IPS-15b (cell line): ENCODE measurements at regions not wholly inside any gene's neighbourhood (a gene's known extent, or its start where the extent isn't known, plus 50 kb on each side); places are given as distances from the start of the nearest gene placed in this dataset.

Experiments used
- H3K27me3 ChIP-seq: one replicate; pipeline ENCODE4 v1.6.1; 2013; ENCODE audit warnings: low read length; ENCODE audit not compliant: control insufficient read depth, insufficient read depth
- H3K36me3 ChIP-seq: one replicate; pipeline ENCODE4 v1.6.1; 2013; ENCODE audit warnings: low read length; ENCODE audit not compliant: control insufficient read depth, insufficient read depth
- H3K4me1 ChIP-seq: one replicate; pipeline ENCODE4 v1.6.1; 2013; ENCODE audit warnings: mild to moderate bottlenecking, low read length; ENCODE audit not compliant: control insufficient read depth, insufficient read depth
- H3K4me3 ChIP-seq: one replicate; pipeline ENCODE4 v1.5.1; 2013; ENCODE audit warnings: low read depth, low read length
- H3K9ac ChIP-seq: one replicate; pipeline ENCODE4 v1.6.1; 2013; ENCODE audit warnings: low read depth, mild to moderate bottlenecking, low read length
- H3K9me3 ChIP-seq: one replicate; pipeline ENCODE4 v1.6.1; 2013; ENCODE audit warnings: mild to moderate bottlenecking, low read length; ENCODE audit not compliant: control insufficient read depth, insufficient read depth

GRCh38 chr7:67608806-67609205, 612.2 kb downstream of the TYW1 start:
- Histone ChIP-seq H3K4me1 (peaks cover 4% of the 10 kb centered on the region), H3K4me3 (no peak overlapping the region), H3K36me3 (no peaks in the 10 kb centered on the region), H3K27me3 (no peaks in the 10 kb centered on the region), H3K9ac (no peak overlapping the region), H3K9me3 (no peaks in the 10 kb centered on the region)

DNA sequence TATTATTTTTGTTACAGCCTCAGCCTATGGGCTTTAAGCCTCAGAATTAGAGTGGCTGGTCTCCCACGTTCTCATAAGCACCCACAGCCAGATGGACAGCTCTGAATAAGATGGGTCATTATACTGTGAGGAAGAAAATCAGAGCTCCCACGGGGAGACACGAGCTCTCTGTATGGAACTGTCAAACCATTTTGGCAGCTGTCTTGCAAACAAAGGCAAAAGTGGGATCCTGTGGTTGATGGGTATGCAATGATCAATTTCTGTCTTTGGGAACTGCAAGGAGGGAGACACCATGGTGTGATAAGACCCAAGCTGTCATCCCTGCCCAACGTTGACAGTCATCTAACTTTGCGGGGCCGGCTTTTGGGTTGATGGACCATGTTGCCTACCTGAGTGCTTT, 614.3 kb downstream of the TYW1 start:
- no peaks in the 10 kb centered on the region for H3K36me3 ChIP-seq
- no peak overlapping the region for H3K9ac ChIP-seq
- no peaks in the 10 kb centered on the region for H3K27me3 ChIP-seq
- H3K9me3 ChIP-seq, result no peaks in the 10 kb centered on the region
- no peak overlapping the region for H3K4me3 ChIP-seq
- H3K4me1 ChIP-seq, result peaks cover 4% of the 10 kb centered on the region

- no peaks in the 10 kb centered on the region for H3K36me3 ChIP-seq
- H3K4me3 ChIP-seq, result no peak overlapping the region
- H3K9ac ChIP-seq, result no peak overlapping the region
- no peaks in the 10 kb centered on the region for H3K9me3 ChIP-seq
- no peaks in the 10 kb centered on the region for H3K27me3 ChIP-seq
- peaks cover 5% of the 10 kb centered on the region for H3K4me1 ChIP-seq
Measured at GRCh38 chr7:67614843-67615242, 618.2 kb downstream of the TYW1 start.

DNA sequence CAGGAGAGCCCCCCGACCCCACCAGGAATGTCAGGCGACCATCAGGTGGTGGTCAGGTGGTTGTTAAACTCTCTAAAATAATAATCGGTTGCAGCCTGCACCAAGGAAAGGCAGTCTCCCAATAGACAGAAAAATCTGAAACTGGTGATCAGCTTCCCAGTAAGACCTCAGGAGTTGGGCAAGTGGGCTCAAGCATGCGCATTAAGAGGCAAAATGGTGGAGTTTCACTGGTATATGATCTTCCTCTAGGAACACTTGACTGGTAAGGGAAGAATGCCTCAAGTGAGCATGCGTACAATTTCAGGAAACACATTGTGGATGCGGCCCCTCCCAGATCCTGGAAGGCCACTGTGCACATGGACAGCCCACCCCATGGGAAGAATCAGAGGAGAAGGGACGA, 619.9 kb downstream of the TYW1 start:
- no peaks in the 10 kb centered on the region for H3K9me3 ChIP-seq
- H3K9ac ChIP-seq, result no peak overlapping the region
- no peak overlapping the region for H3K4me3 ChIP-seq
- H3K36me3 ChIP-seq, result no peaks in the 10 kb centered on the region
- H3K27me3 ChIP-seq, result peaks cover 3% of the 10 kb centered on the region
- H3K4me1 ChIP-seq, result peaks cover 5% of the 10 kb centered on the region

DNA sequence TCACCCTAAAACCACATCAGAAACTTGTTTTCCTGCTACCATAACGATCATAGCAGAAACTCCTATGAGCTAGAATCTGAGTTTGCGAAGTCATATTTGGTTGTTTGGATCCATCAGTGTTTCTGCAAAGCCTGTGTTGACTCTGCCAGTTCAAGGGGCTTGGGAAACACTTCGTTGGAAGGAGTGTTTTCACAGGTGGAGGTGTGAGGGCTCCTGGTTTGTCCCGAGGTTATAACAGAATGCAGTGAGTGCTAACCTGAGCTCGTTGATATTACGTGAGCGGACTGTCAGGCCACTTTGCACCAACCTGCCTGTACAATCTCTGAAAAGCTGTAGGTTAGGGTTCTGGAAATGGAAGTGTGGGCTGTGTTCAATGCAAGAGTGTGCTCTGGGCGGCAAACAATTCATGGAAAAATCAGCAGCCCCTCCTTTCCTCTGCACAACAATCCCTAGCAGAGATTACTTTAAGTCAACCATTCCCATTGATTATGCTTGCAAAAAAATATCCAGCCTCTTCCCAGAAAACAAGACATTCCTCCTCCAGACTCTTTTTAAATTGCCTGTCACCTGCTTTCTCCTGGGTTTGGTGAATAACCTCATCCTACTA, 622.0 kb downstream of the TYW1 start:
- H3K9me3 ChIP-seq, result no peaks in the 10 kb centered on the region
- H3K4me1 ChIP-seq, result peaks cover 5% of the 10 kb centered on the region
- H3K9ac ChIP-seq, result no peak overlapping the region
- H3K36me3 ChIP-seq, result no peaks in the 10 kb centered on the region
- H3K27me3 ChIP-seq, result peaks cover 3% of the 10 kb centered on the region
- no peak overlapping the region for H3K4me3 ChIP-seq

DNA sequence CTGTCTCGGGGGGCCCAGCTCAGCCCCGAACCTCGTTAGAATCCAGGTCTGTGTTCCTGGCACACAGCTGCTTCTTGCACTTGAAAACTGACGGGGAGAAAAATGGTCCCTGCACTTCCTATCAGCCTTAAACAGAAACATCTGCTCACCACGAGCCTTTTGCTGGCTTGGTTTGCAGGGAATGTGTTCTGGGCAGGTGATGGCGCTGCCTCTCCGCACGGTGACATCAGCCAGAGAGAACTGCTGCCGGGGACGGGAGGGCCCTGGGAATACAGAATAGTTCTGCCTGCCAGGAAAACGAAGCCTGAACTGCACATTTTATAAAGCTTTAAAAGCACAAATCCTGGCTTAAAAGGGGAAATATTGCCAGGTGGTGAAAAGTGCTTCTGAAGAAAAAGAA, 622.5 kb downstream of the TYW1 start:
- peaks cover 3% of the 10 kb centered on the region for H3K27me3 ChIP-seq
- H3K9me3 ChIP-seq, result no peaks in the 10 kb centered on the region
- peaks cover 5% of the 10 kb centered on the region for H3K4me1 ChIP-seq
- H3K36me3 ChIP-seq, result no peaks in the 10 kb centered on the region
- H3K9ac ChIP-seq, result no peak overlapping the region
- H3K4me3 ChIP-seq, result no peak overlapping the region

GRCh38 chr7:67620216-67620933, 623.7 kb downstream of the TYW1 start:
- H3K4me1 ChIP-seq, result peaks cover 5% of the 10 kb centered on the region
- H3K27me3 ChIP-seq, result peaks cover 3% of the 10 kb centered on the region
- H3K9me3 ChIP-seq, result no peaks in the 10 kb centered on the region
- H3K9ac ChIP-seq, result no peak overlapping the region
- no peak overlapping the region for H3K4me3 ChIP-seq
- no peaks in the 10 kb centered on the region for H3K36me3 ChIP-seq

- Histone ChIP-seq H3K27me3 (peaks cover 8% of the 10 kb centered on the region), H3K9me3 (no peaks in the 10 kb centered on the region), H3K4me3 (no peak overlapping the region), H3K36me3 (no peaks in the 10 kb centered on the region), H3K4me1 (peaks cover 8% of the 10 kb centered on the region), H3K9ac (no peak overlapping the region)
Measured at GRCh38 chr7:67621704-67622103, 625.1 kb downstream of the TYW1 start.

- Histone ChIP-seq H3K4me3 (peak overlapping the region; percentile 72), H3K9ac (peak overlapping the region; percentile 65), H3K4me1 (peaks cover 3% of the 10 kb centered on the region), H3K36me3 (no peaks in the 10 kb centered on the region), H3K9me3 (no peaks in the 10 kb centered on the region), H3K27me3 (peaks cover 8% of the 10 kb centered on the region)
Measured at GRCh38 chr7:67625257-67625737, 628.7 kb downstream of the TYW1 start.

DNA sequence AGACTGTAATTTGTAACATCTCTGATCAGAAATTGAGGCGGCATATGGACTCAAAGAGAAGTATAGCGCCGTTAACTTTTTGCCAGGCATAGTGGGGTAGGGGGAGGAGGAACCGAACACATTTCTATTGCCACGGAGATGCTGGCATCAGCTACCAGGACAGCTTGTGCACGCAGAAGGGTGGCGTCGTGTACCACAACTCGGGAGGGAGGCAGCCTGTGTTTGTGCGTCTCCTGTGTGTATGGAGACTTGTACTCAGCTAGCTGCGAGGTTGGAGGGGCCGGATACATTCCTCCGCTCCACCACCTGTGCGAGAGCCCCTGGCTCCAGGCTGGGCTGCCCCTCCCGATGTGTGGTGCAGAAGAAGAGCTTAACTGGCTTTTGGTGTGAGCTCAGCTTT, 634.8 kb downstream of the TYW1 start:
- Histone ChIP-seq H3K27me3 (no peaks in the 10 kb centered on the region), H3K4me3 (no peak overlapping the region), H3K9ac (no peak overlapping the region), H3K4me1 (no peaks in the 10 kb centered on the region), H3K36me3 (no peaks in the 10 kb centered on the region), H3K9me3 (no peaks in the 10 kb centered on the region)

DNA sequence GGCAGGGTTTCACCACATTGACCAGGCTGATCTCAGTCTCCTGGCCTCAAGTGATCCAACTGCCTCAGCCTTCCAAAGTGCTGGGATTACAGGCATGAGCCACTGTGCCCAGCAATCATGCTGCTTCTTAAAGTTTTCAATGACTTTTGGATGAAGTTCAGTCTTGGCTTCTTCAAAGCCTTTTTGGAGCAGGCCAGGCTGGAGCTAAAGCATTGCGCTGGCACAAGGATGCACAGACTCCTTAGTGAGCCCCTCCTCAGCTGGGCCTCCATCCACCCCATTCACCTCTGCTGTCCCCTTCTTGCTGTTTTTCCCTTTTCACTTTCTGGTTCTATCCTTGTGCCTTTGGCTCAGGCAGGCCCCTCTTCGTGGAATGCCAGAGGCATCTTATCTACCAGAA, 638.6 kb downstream of the TYW1 start:
- Histone ChIP-seq H3K36me3 (no peaks in the 10 kb centered on the region), H3K4me3 (no peak overlapping the region), H3K4me1 (no peaks in the 10 kb centered on the region), H3K27me3 (no peaks in the 10 kb centered on the region), H3K9me3 (no peaks in the 10 kb centered on the region), H3K9ac (no peak overlapping the region)

GRCh38 chr7:67636348-67637022, 639.9 kb downstream of the TYW1 start:
- Histone ChIP-seq H3K27me3 (no peaks in the 10 kb centered on the region), H3K9ac (no peak overlapping the region), H3K9me3 (no peaks in the 10 kb centered on the region), H3K4me3 (no peak overlapping the region), H3K4me1 (no peaks in the 10 kb centered on the region), H3K36me3 (no peaks in the 10 kb centered on the region)
